ENCODE measurements at regions not wholly inside any gene's neighbourhood (a gene's known extent, or its start where the extent isn't known, plus 50 kb on each side); places are given as distances from the start of the nearest gene placed in this dataset.
"Not testable (repeated sequence)": the region's sequence is repeated elsewhere in the genome, so short reads cannot be mapped to it uniquely, and the experiment has no call there.

DNA sequence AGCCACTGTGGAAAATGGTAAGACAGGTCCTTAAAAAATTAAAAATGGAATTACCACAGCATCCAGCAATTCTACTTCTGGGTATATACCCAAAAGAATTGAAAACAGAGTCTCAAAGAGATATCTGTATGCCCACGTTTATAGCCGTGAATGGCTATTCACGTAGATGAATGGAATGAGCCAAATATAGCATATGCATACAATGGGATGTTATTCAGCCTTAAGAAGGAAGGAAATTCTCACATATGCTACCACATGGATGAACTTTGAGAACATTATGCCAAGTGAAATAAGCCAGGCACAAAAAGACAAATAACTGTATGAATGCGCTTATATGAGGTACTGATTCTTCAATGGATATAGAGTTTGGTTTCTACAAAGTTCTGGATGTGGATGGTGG lies 134.5 kb upstream of the KCNE2 start:
- no peak for DNase-seq
- TF ChIP-seq POLR2A (IDR thresholded peaks at IDR 0.05; ENCODE audit: low read length) (no peak), GATA1 (IDR thresholded peaks at IDR 0.05; ENCODE audit: low read depth, low read length) (no peak)

DNA sequence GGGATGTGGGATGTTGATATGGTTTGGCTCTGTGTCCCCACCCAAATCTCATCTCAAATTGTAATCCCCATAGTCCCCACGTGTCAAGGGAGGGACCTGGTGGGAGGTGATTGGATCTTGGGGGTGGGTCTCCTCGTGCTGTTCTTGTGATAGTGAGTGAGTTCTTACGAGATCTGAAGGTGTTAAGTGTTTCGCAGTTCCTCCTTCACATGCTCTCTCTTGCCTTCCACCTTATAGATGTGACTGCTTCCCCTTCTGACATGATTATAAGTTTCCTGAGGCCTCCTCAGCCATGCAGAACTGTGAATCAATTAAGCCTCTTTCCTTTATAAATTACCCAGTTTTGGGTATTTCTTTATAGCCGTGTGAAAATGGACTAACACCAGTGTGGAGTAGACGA lies 130.1 kb upstream of the KCNE2 start:
- not testable (repeated sequence) for DNase-seq

DNA sequence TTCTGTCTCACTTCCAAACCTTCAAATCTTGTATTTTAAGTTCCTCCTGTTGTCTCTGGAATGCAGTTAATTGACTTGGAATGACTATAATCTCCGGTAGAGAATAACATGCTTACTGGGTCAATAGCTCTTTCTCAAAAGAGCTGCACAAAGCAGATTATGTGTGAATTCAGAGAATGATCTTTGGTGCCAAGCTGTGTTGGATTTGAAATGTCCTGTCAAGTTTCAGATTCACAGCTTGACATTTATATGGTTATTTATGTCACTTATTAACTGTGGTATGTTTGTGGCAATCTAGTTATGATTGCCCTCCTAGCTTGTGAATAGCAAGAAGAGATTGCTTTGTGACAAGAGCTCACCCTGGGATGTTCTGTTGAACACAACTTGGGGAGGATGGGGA lies 128.3 kb upstream of the KCNE2 start:
- DNase-seq = no peak
- TF ChIP-seq GATA1 (IDR thresholded peaks at IDR 0.05; ENCODE audit: low read depth, low read length) (no peak), POLR2A (IDR thresholded peaks at IDR 0.05; ENCODE audit: low read length) (no peak)

DNA sequence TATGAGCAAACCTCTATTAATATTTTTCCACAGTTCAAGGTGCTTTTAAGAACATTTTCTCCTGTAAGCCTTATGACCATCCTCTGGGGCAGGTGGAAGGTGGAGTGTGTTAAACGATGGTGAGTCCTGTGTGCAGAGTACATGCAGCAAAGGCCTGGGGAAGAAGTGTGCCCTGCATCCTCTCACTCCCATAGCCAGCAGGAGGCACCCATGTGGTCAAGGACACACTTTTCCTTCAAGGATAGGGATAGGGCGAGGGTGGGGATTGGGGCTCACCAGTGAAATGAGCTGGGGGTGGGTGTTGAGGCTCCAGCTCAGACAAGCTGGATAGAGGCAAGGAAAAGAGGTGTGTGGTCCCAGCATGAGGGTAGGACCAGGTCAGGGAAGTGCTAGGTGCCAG lies 120.8 kb upstream of the KCNE2 start:
- TF ChIP-seq POLR2A (IDR thresholded peaks at IDR 0.05; ENCODE audit: low read length) = no peak
- TF ChIP-seq GATA1 (IDR thresholded peaks at IDR 0.05; ENCODE audit: low read depth, low read length) = no peak
- DNase-seq = no peak

DNA sequence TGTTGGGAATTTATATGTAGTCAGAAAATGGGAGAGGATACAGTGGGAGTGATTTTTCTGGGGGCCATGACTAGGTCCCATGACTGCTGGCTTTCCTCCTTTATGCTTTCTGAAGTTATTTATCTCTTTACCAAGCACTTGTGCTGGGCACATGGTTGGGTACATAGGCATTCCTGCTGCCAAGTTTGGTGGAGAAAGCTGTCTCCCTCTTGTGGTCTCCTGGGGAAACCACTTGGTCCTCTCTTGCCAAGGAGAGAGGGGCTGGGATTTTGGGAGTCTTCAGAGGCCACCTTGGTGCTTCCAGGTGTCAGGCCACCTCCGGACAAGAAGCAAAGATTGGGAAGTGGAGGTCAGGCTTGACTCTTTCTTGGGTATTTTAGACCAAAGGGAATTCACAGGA lies 120.2 kb upstream of the KCNE2 start:
- no peak for TF ChIP-seq GATA1 (IDR thresholded peaks at IDR 0.05; ENCODE audit: low read depth, low read length)
- TF ChIP-seq POLR2A (IDR thresholded peaks at IDR 0.05; ENCODE audit: low read length) = no peak
- DNase-seq = peak; percentile 16 to 31

DNA sequence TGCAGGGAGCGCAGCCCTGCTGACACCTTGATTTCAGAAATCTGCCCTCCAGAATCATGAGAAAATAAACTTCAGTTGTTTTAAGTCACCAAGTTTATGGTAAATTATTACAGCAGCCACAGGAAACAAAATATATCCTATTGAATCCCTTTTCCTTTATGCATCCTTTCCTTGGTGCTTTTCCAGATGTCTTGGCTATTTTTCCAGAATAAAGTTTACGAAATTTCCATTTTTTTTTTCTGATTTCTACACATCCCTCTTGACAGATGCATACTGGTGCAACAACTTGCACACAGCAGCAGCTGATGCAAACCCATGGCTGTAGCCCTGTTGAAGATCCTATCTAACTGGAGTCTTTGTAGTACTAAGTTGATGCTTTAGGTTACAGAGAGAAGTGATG lies 111.1 kb upstream of the KCNE2 start:
- TF ChIP-seq GATA1 (IDR thresholded peaks at IDR 0.05; ENCODE audit: low read depth, low read length) = no peak
- no peak for TF ChIP-seq POLR2A (IDR thresholded peaks at IDR 0.05; ENCODE audit: low read length)
- DNase-seq = no peak

DNA sequence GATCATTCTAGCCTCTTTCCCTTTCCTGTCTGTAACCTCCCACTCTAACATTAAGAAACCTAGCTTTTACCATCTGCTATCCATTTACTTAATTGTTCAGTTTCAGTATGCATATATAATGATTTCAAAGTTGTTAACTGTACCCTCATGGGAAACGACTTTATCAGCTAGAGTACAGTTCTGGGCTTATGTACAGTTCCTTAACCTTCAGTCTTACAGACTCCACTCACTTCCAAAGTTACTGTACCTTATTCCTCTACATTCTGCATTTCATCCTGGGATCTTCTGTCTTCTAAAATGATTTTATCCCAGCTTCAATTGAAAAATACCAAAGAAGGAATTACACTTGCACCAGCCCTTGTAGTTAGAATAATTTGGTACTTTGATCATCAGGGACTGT lies 108.7 kb upstream of the KCNE2 start:
- DNase-seq = no peak
- no peak for TF ChIP-seq GATA1 (IDR thresholded peaks at IDR 0.05; ENCODE audit: low read depth, low read length)
- TF ChIP-seq POLR2A (IDR thresholded peaks at IDR 0.05; ENCODE audit: low read length) = no peak

DNA sequence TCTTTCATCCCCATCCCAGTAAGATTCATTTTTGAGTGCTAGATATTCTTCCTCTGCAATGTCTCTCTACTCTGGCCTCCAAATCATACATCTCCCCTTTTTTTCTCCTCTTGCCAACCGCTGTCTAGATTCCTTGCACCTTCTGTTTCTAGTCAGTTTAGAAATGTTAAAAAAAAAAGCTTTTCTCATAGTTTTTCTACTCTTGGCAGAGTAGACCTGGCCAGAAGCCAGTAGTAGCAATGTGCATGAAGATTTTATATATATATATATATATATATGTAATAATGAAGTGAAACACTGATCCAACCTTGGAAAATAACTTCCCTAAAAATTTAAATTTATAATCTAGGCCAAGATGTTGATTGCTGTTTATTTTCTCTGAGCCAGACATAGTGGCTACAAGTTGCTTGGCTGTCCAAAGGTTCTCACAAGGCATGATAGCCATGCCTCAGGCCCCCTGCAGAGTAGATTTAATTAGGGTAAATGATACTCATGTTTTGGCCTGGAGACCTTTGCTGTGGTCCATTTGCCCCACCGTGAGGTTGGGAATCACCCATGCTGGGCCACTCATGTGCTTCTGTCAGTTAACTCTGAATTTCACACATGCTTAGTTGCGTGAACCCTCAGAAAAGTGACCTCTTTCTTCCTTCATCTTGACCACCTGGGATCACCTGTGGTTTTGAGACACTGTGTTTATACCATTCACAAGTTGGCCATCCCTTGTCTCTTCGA lies 103.4 kb upstream of the KCNE2 start:
- TF ChIP-seq GATA1 (IDR thresholded peaks at IDR 0.05; ENCODE audit: low read depth, low read length) (no peak), POLR2A (IDR thresholded peaks at IDR 0.05; ENCODE audit: low read length) (no peak)
- no peak for DNase-seq

DNA sequence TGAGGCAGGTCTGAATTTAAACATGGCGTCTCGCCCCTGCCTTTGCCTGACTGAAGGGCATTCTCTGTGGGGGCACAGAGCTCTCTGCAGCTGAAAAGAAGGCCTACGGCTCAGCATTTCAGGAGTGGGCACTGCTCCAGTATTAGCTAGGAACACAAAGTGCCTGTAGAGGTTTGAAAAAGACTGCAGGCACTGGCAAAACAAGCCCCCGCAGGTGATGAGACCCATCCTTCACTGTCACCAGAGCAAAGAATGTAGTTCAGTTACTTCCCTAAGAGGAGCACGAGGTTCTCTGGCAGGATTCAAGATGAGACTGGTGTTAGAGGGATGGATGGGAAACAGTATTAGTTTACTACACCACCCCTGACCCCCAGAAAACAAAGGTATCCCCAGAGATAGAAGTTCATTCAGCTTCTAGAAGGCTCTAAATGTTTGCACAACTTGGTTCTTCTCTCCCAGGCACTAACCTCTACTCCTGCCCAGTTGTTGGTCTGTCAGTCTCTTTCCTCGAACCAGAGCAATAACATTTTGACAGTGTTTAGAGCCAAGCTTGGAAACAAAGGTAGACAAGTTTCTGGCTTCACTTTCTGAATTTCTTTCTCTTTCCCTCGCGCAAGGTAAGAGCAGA lies 101.9 kb upstream of the KCNE2 start:
- DNase-seq = no peak
- TF ChIP-seq GATA1 (IDR thresholded peaks at IDR 0.05; ENCODE audit: low read depth, low read length) = no peak
- TF ChIP-seq POLR2A (IDR thresholded peaks at IDR 0.05; ENCODE audit: low read length) = no peak

DNA sequence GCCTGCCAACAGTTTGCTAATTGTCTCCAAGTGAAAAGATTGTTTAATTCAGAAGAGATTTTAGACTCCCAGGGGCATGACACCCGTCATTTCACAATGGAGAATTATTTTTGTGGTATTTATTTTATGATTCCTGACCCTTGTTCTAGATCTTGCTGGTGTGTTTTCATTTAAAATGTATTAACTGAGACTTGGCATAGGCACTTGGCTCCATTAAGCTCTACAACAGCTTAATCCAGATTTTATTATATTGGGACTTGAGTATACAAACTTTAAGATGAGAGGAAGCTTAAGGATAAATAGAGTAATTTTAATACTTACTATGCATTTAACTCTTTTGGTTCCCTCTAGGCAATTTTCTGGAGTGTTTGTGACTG lies 101.3 kb upstream of the KCNE2 start:
- DNase-seq = no peak
- TF ChIP-seq GATA1 (IDR thresholded peaks at IDR 0.05; ENCODE audit: low read depth, low read length) (no peak), POLR2A (IDR thresholded peaks at IDR 0.05; ENCODE audit: low read length) (no peak)

DNA sequence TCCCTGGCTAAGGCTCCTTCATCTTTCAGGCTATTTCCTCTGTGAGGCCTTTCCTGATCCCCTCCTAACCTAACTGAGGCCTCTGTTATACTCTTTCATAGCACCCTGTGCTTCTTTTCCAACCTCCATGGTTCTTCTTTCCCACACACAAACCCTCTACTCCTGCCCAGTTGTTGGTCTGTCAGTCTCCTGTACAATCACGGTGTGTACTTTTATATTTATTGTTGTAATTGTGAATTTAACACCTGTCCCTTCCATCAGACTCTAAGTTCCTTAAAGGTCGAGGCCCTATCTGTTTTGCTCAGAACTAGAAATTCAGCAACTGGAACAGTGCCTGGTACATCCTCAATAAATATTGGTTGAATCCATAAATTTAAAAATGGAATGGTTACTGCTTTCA lies 100.2 kb upstream of the KCNE2 start:
- no peak for DNase-seq
- TF ChIP-seq GATA1 (IDR thresholded peaks at IDR 0.05; ENCODE audit: low read depth, low read length) (no peak), POLR2A (IDR thresholded peaks at IDR 0.05; ENCODE audit: low read length) (no peak)

DNA sequence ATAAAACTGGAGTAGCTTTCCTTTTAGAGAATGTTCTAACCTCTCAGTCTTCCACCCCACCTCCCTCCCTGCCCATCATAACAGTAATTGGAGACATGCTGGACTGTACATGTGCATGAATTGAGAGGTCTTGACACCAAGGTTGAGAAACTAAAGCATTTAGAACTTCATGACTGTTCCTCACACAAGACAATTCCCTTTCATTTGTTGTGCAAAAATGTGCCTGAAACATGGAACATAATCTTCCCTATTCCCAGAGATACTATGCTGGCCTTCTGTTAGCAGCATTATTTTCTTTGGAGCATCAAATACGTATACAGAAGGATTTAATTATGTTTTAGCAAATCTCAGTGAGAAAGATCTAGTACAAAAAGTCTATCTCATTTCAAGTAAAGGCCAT lies 97.5 kb upstream of the KCNE2 start:
- TF ChIP-seq GATA1 (IDR thresholded peaks at IDR 0.05; ENCODE audit: low read depth, low read length) (no peak), POLR2A (IDR thresholded peaks at IDR 0.05; ENCODE audit: low read length) (no peak)
- no peak for DNase-seq

DNA sequence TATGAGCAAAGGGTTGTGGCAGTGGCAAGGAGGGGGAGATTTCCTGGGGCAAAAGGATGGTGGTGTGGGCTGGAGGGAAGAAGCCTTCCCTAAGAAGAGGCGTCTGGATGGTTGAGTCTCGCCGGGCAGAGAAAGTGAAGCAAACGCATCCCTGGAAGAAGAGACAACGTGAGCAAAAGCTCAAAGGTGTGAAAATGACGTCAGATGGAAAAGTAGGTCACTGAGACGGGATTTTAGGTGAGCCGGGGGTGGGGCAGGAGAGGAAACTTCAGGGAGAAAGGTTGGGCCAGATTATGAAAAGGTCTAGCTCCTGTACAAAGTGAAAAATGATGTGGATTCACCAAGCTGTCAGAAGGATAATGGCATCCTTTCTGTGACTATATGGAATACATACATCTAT lies 95.3 kb upstream of the KCNE2 start:
- TF ChIP-seq GATA1 (IDR thresholded peaks at IDR 0.05; ENCODE audit: low read depth, low read length) (no peak), POLR2A (IDR thresholded peaks at IDR 0.05; ENCODE audit: low read length) (no peak)
- no peak for DNase-seq

DNA sequence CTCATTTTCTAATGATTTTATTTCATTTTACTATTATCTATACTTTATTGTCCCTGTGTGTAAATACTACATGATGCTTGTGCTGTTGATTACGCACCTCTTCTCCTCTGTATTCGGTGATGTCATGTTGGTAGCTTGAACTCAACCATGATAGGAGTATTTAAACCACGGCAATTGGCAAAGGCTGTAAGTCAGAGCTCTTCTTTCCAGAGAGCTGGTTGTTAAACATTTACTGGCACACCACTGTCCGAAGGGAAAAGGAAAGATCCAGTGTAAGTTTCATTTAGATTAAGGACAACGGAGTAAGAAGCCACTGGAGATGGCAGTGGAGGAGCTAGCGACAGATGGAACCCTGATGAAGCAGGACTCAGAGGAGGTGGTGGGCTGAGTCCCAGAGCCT lies 93.4 kb upstream of the KCNE2 start:
- DNase-seq = no peak
- TF ChIP-seq GATA1 (IDR thresholded peaks at IDR 0.05; ENCODE audit: low read depth, low read length) = no peak
- no peak for TF ChIP-seq POLR2A (IDR thresholded peaks at IDR 0.05; ENCODE audit: low read length)

DNA sequence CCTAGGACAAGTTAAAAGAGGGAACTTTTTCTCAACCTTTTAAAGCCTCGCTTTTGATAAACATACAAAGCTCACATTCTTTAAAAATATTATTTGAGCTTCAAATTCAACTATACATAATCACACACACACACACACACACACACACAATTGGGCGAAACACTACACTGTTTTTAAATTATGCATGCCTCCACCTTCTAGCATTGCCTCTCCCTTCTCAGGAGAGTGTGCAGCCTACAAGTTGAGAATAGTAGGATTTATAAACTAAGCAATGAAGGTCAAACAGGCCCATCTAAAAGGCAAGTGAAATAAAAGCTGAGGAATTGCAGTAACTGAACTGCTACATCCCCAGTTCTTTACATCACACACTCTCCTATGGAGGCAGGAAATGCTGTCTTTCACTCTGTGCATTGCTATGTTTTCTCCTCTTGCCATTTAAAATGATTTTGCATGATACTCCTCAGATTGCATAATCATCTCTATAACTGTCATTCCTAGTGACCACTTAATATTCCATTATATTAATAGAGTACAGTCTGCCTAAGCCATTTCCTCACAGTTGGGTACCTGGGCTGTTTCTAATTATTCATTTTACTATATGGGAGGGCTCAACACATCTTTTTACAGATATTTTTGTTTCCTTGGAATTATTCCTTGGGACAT lies 92.5 kb upstream of the KCNE2 start:
- TF ChIP-seq GATA1 (IDR thresholded peaks at IDR 0.05; ENCODE audit: low read depth, low read length) (no peak), POLR2A (IDR thresholded peaks at IDR 0.05; ENCODE audit: low read length) (no peak)
- no peak for DNase-seq

All from erythroblast (primary cell).